ENCODE measurements at regions not wholly inside any gene's neighbourhood (a gene's known extent, or its start where the extent isn't known, plus 50 kb on each side); places are given as distances from the start of the nearest gene placed in this dataset.

DNA sequence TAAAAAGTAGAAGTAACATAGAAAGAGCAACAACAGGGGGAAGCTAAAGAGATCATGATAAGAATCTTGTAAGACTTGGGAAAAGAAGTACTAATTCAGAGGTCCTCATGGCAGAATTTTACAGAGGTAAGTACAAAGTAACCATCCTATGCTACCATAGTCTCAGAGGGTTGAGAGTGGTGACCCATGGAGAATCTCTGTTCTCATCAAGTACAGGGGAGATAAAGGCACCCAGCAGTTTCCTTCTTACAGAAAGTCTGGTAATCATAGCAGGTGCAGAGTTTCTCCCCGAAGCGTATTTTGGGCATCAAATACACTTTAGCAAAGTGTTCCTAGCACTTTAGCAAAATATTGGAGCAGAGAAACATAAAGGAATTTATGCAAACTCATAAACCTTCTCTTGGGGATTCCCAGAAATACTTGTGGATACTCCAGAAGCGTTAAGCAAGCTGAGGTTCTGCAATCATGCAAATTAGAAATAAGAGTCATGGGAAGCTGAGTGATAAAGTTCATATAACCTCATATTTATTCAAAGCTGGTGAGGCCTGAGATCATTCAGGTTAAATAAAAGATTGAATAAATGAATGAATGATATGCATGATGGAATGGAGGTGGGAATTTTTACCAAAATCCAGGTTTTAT is 101.0 kb upstream of the SMC2 start (continued):
- TF ChIP-seq SIRT6 (IDR thresholded peaks at IDR 0.05; ENCODE audit: low read length) (no peak), ATF3 (IDR thresholded peaks at IDR 0.05; ENCODE audit: insufficient read depth, low read depth, low read length) (no peak)
